SK-N-SH treated with all-trans-retinoic acid at 6 μM for 48 hours (cell line): ENCODE measurements at regions not wholly inside any gene's neighbourhood (a gene's known extent, or its start where the extent isn't known, plus 50 kb on each side); places are given as distances from the start of the nearest gene placed in this dataset.

Experiments
- PATZ1 ChIP-seq: fragments of 250-450 bp; sonication (Bioruptor Pico); IDR thresholded peaks from 2 replicates; pipeline ENCODE4 v1.8.0; 2020; ENCODE audit warnings: mild to moderate bottlenecking, moderate library complexity, borderline replicate concordance
- POU6F1 ChIP-seq: fragments of 250-450 bp; sonication (Bioruptor Pico); IDR thresholded peaks from 2 replicates; pipeline ENCODE4 v1.8.0; 2021; ENCODE audit warnings: low read depth, mild to moderate bottlenecking, moderate library complexity, borderline replicate concordance
- RARB ChIP-seq: fragments of 250-450 bp; sonication (Bioruptor Pico); IDR thresholded peaks from 2 replicates; pipeline ENCODE4 v1.8.0; 2021; ENCODE audit warnings: mild to moderate bottlenecking, moderate library complexity
- TCF4 ChIP-seq: fragments of 250-450 bp; sonication (Bioruptor Pico); IDR thresholded peaks from 2 replicates; pipeline ENCODE4 v1.8.0; 2021; ENCODE audit warnings: mild to moderate bottlenecking, moderate library complexity, borderline replicate concordance

GRCh38 chr1:82094136-82094535, 293.4 kb downstream of the ADGRL2 start:
- no peak for TF ChIP-seq RARB (CRISPR knock-in tag)
- TF ChIP-seq POU6F1 (CRISPR knock-in tag) = no peak
- no peak for TF ChIP-seq TCF4 (CRISPR knock-in tag)
- TF ChIP-seq PATZ1 (CRISPR knock-in tag) = no peak
